ENCODE measurements at regions not wholly inside any gene's neighbourhood (a gene's known extent, or its start where the extent isn't known, plus 50 kb on each side); places are given as distances from the start of the nearest gene placed in this dataset.

GRCh38 chr5:158119961-158120723 is 261.2 kb upstream of the CLINT1 start:
- no peak overlapping the region for H3K4me3 ChIP-seq (ENCODE audit: low read length)
- TF ChIP-seq CTCF (conservative IDR thresholded peaks at IDR 0.05; ENCODE audit: low read depth, low read length) = no peak
- peak; percentile 51 for DNase-seq (ENCODE audit: low read depth)

- no peak for TF ChIP-seq CTCF (conservative IDR thresholded peaks at IDR 0.05; ENCODE audit: low read depth, low read length)
- no peak for DNase-seq (ENCODE audit: low read depth)
- H3K4me3 ChIP-seq (ENCODE audit: low read length) = no peak overlapping the region
Measured at GRCh38 chr5:158117467-158118160, 258.7 kb upstream of the CLINT1 start.

GRCh38 chr5:158116965-158117364 is 258.0 kb upstream of the CLINT1 start:
- TF ChIP-seq CTCF (conservative IDR thresholded peaks at IDR 0.05; ENCODE audit: low read depth, low read length) = no peak
- no peak overlapping the region for H3K4me3 ChIP-seq (ENCODE audit: low read length)
- DNase-seq (ENCODE audit: low read depth) = no peak

GRCh38 chr5:158115468-158115867 is 256.5 kb upstream of the CLINT1 start:
- no peak for TF ChIP-seq CTCF (conservative IDR thresholded peaks at IDR 0.05; ENCODE audit: low read depth, low read length)
- DNase-seq (ENCODE audit: low read depth) = no peak

GRCh38 chr5:158108177-158108576 is 249.2 kb upstream of the CLINT1 start:
- no peak overlapping the region for H3K4me3 ChIP-seq (ENCODE audit: low read length)
- no peak for DNase-seq (ENCODE audit: low read depth)
- TF ChIP-seq CTCF (conservative IDR thresholded peaks at IDR 0.05; ENCODE audit: low read depth, low read length) = no peak

More at GRCh38 chr5:158115468-158115867, 256.5 kb upstream of the CLINT1 start:
- H3K4me3 ChIP-seq (ENCODE audit: low read length) = no peak overlapping the region

GRCh38 chr5:158100373-158100888 is 241.5 kb upstream of the CLINT1 start:
- H3K4me3 ChIP-seq (ENCODE audit: low read length) = no peak overlapping the region
- no peak for DNase-seq (ENCODE audit: low read depth)
- TF ChIP-seq CTCF (conservative IDR thresholded peaks at IDR 0.05; ENCODE audit: low read depth, low read length) = no peak

All from retinal pigment epithelial cell (primary cell).